Keratinocyte (primary cell): ENCODE measurements at regions not wholly inside any gene's neighbourhood (a gene's known extent, or its start where the extent isn't known, plus 50 kb on each side); places are given as distances from the start of the nearest gene placed in this dataset.

Experiments used
- EZH2 ChIP-seq: IDR thresholded peaks from one replicate; pipeline ENCODE4 v1.6.1; 2012; ENCODE audit warnings: inconsistent platforms, mild to moderate bottlenecking, low read length, moderate library complexity
- TF ChIP-seq, protein P1 (sequence below), 3 experiments: IDR thresholded peaks in 1 of 3; conservative IDR thresholded peaks in 1 of 3; optimal IDR thresholded peaks in 1 of 3; 2 replicates in 2 of 3; 3 replicates in 1 of 3; pipeline versions ENCODE3 to v1.5.1; 2011; ENCODE audit warnings: low read length in 3 of 3, mild to moderate bottlenecking in 3 of 3, moderate library complexity in 2 of 3, control low read depth in 1 of 3, inconsistent platforms in 1 of 3; ENCODE audit not compliant: insufficient read depth in 2 of 3; ENCODE audit errors: extremely low read depth in 1 of 3

DNA sequence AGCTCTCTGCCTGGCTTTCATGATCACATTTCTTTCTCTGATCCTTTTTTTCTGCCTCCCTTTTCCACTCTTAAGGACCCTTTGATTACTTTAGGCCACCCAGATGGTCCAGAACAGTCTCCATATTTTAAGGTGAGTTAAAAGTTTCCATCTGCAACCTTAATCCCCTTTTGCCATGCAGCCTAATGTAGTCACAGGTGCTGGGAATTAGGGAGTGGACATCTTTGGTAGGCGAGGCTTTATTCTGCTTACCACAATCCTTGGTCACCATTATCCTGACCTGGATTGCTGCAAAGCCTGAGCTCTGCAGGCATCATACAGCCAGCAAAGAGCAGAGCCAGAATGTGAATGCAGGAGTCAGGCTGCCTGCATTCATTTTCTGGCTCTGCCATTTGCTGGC lies 95.9 kb downstream of the XCL2 start:
- TF ChIP-seq, protein P1, sequence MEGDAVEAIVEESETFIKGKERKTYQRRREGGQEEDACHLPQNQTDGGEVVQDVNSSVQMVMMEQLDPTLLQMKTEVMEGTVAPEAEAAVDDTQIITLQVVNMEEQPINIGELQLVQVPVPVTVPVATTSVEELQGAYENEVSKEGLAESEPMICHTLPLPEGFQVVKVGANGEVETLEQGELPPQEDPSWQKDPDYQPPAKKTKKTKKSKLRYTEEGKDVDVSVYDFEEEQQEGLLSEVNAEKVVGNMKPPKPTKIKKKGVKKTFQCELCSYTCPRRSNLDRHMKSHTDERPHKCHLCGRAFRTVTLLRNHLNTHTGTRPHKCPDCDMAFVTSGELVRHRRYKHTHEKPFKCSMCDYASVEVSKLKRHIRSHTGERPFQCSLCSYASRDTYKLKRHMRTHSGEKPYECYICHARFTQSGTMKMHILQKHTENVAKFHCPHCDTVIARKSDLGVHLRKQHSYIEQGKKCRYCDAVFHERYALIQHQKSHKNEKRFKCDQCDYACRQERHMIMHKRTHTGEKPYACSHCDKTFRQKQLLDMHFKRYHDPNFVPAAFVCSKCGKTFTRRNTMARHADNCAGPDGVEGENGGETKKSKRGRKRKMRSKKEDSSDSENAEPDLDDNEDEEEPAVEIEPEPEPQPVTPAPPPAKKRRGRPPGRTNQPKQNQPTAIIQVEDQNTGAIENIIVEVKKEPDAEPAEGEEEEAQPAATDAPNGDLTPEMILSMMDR (optimal IDR thresholded peaks at IDR 0.05 in 1 of 3, IDR thresholded peaks at IDR 0.05 in 1 of 3, conservative IDR thresholded peaks at IDR 0.05 in 1 of 3; ENCODE audit: extremely low read depth in 1 of 3, insufficient read depth in 2 of 3, low read length in 3 of 3) = no peak
- no peak for TF ChIP-seq EZH2
